ENCODE measurements at regions not wholly inside any gene's neighbourhood (a gene's known extent, or its start where the extent isn't known, plus 50 kb on each side); places are given as distances from the start of the nearest gene placed in this dataset.
A peak's percentile ranks its signal among the peaks of the same experiment; 100 is the strongest.

- Histone ChIP-seq H3K27me3 (ENCODE audit: low read depth, low read length) (no peaks in the 10 kb centered on the region), H3K79me2 (ENCODE audit: low read length) (no peaks in the 10 kb centered on the region), H3K36me3 (replicated peaks; ENCODE audit: low read depth, low read length) (no peaks in the 10 kb centered on the region), H3K9me3 (ENCODE audit: insufficient read depth, low read length) (no peaks in the 10 kb centered on the region), H3K27ac (ENCODE audit: low read length) (no peak overlapping the region), H4K20me1 (ENCODE audit: insufficient read depth, low read length) (no peaks in the 10 kb centered on the region), H3K4me2 (ENCODE audit: low read length) (no peak overlapping the region), H3K9ac (ENCODE audit: low read length) (no peak overlapping the region), H3K4me3 (ENCODE audit: low read length) (no peak overlapping the region), H2AFZ (ENCODE audit: low read depth, low read length) (no peak overlapping the region), H3K4me1 (ENCODE audit: low read length) (peaks cover 10% of the 10 kb centered on the region)
- TF ChIP-seq EZH2phosphoT487 (IDR thresholded peaks at IDR 0.05; ENCODE audit: low read depth) (no peak), CTCF (IDR thresholded peaks at IDR 0.05; ENCODE audit: low read depth, low read length) (no peak)
Measured at GRCh38 chr6:143596866-143597265, 80.9 kb upstream of the PHACTR2 start.

GRCh38 chr6:143595251-143596036, 82.3 kb upstream of the PHACTR2 start:
- Histone ChIP-seq H3K4me1 (ENCODE audit: low read length) (peaks cover 10% of the 10 kb centered on the region), H3K36me3 (replicated peaks; ENCODE audit: low read depth, low read length) (no peaks in the 10 kb centered on the region), H2AFZ (ENCODE audit: low read depth, low read length) (no peak overlapping the region), H3K9ac (ENCODE audit: low read length) (no peak overlapping the region), H3K9me3 (ENCODE audit: insufficient read depth, low read length) (no peaks in the 10 kb centered on the region), H3K79me2 (ENCODE audit: low read length) (no peaks in the 10 kb centered on the region), H3K27me3 (ENCODE audit: low read depth, low read length) (no peaks in the 10 kb centered on the region), H3K4me3 (ENCODE audit: low read length) (no peak overlapping the region), H3K4me2 (ENCODE audit: low read length) (no peak overlapping the region), H4K20me1 (ENCODE audit: insufficient read depth, low read length) (no peaks in the 10 kb centered on the region), H3K27ac (ENCODE audit: low read length) (no peak overlapping the region)
- no peak for TF ChIP-seq EZH2phosphoT487 (IDR thresholded peaks at IDR 0.05; ENCODE audit: low read depth)
- TF ChIP-seq CTCF (IDR thresholded peaks at IDR 0.05; ENCODE audit: low read depth, low read length): no peak

GRCh38 chr6:143594647-143595046, 83.1 kb upstream of the PHACTR2 start:
- H3K27ac ChIP-seq (ENCODE audit: low read length): no peak overlapping the region

GRCh38 chr6:143592335-143592734, 80.8 kb upstream of the FUCA2 start:
- H3K79me2 ChIP-seq (ENCODE audit: low read length): no peaks in the 10 kb centered on the region
- H3K4me2 ChIP-seq (ENCODE audit: low read length): no peak overlapping the region
- H2AFZ ChIP-seq (ENCODE audit: low read depth, low read length): no peak overlapping the region
- H3K27me3 ChIP-seq (ENCODE audit: low read depth, low read length): no peaks in the 10 kb centered on the region
- no peaks in the 10 kb centered on the region for H4K20me1 ChIP-seq (ENCODE audit: insufficient read depth, low read length)
- H3K9me3 ChIP-seq (ENCODE audit: insufficient read depth, low read length): no peaks in the 10 kb centered on the region
- no peaks in the 10 kb centered on the region for H3K4me1 ChIP-seq (ENCODE audit: low read length)
- H3K27ac ChIP-seq (ENCODE audit: low read length): no peak overlapping the region
- no peak overlapping the region for H3K9ac ChIP-seq (ENCODE audit: low read length)
- TF ChIP-seq CTCF (IDR thresholded peaks at IDR 0.05; ENCODE audit: low read depth, low read length): peak; percentile 47
- TF ChIP-seq EZH2phosphoT487 (IDR thresholded peaks at IDR 0.05; ENCODE audit: low read depth): no peak
- H3K4me3 ChIP-seq (ENCODE audit: low read length): no peak overlapping the region
- no peaks in the 10 kb centered on the region for H3K36me3 ChIP-seq (replicated peaks; ENCODE audit: low read depth, low read length)

More at GRCh38 chr6:143594647-143595046, 83.1 kb upstream of the PHACTR2 start:
- Histone ChIP-seq H3K4me1 (ENCODE audit: low read length) (peaks cover 10% of the 10 kb centered on the region), H3K27me3 (ENCODE audit: low read depth, low read length) (no peaks in the 10 kb centered on the region), H3K4me3 (ENCODE audit: low read length) (no peak overlapping the region), H4K20me1 (ENCODE audit: insufficient read depth, low read length) (no peaks in the 10 kb centered on the region), H2AFZ (ENCODE audit: low read depth, low read length) (no peak overlapping the region), H3K79me2 (ENCODE audit: low read length) (no peaks in the 10 kb centered on the region), H3K4me2 (ENCODE audit: low read length) (no peak overlapping the region), H3K36me3 (replicated peaks; ENCODE audit: low read depth, low read length) (no peaks in the 10 kb centered on the region), H3K9me3 (ENCODE audit: insufficient read depth, low read length) (no peaks in the 10 kb centered on the region), H3K9ac (ENCODE audit: low read length) (no peak overlapping the region)
- TF ChIP-seq EZH2phosphoT487 (IDR thresholded peaks at IDR 0.05; ENCODE audit: low read depth) (no peak), CTCF (IDR thresholded peaks at IDR 0.05; ENCODE audit: low read depth, low read length) (no peak)

All from OCI-LY3 (cell line).